ENCODE measurements at regions not wholly inside any gene's neighbourhood (a gene's known extent, or its start where the extent isn't known, plus 50 kb on each side); places are given as distances from the start of the nearest gene placed in this dataset.

- DNase-seq = no peak
Observed at GRCh38 chr16:85419503-85420408, 193.4 kb upstream of the GSE1 start.

GRCh38 chr16:85420501-85421337 lies 192.4 kb upstream of the GSE1 start:
- DNase-seq = no peak

GRCh38 chr16:85421338-85422195 lies 191.6 kb upstream of the GSE1 start:
- no peak for DNase-seq

GRCh38 chr16:85422196-85422631 lies 190.9 kb upstream of the GSE1 start:
- no peak for DNase-seq

GRCh38 chr16:85422632-85423550 lies 190.2 kb upstream of the GSE1 start:
- no peak for DNase-seq

- DNase-seq = no peak
Observed at GRCh38 chr16:85423631-85424030, 189.5 kb upstream of the GSE1 start.

GRCh38 chr16:85424260-85425073 lies 188.7 kb upstream of the GSE1 start:
- peak; percentile 76 for DNase-seq

- no peak for DNase-seq
Observed at GRCh38 chr16:85425074-85425662, 188.0 kb upstream of the GSE1 start.

- no peak for DNase-seq
Observed at GRCh38 chr16:85426806-85427205, 186.3 kb upstream of the GSE1 start.

GRCh38 chr16:85428168-85428898 lies 184.8 kb upstream of the GSE1 start:
- DNase-seq = no peak

GRCh38 chr16:85428899-85429775 lies 184.0 kb upstream of the GSE1 start:
- no peak for DNase-seq

- DNase-seq = no peak
Observed at GRCh38 chr16:85429776-85430522, 183.2 kb upstream of the GSE1 start.

GRCh38 chr16:85430523-85431421 lies 182.3 kb upstream of the GSE1 start:
- DNase-seq = no peak

GRCh38 chr16:85431431-85432124 lies 181.5 kb upstream of the GSE1 start:
- no peak for DNase-seq

- DNase-seq = no peak
Observed at GRCh38 chr16:85432606-85433005, 180.5 kb upstream of the GSE1 start.

- no peak for DNase-seq
Observed at GRCh38 chr16:85433477-85433876, 179.6 kb upstream of the GSE1 start.

Data from DMS 273 treated with DMSO at 0.1 percent for 48 hours (cell line).